ENCODE measurements at regions not wholly inside any gene's neighbourhood (a gene's known extent, or its start where the extent isn't known, plus 50 kb on each side); places are given as distances from the start of the nearest gene placed in this dataset.

GRCh38 chr6:141551318-141551717 is 581.4 kb upstream of the GJE1 start:
- Histone ChIP-seq H3K27ac (ENCODE audit: low read depth, low read length) (no peak overlapping the region), H3K9me3 (ENCODE audit: control insufficient read depth, low read length) (peaks cover 17% of the 10 kb centered on the region), H3K36me3 (ENCODE audit: control insufficient read depth, insufficient read depth, low read length) (no peaks in the 10 kb centered on the region), H3K4me3 (ENCODE audit: low read length) (no peak overlapping the region), H3K27me3 (ENCODE audit: control insufficient read depth, insufficient read depth, low read length, poor library complexity, severe bottlenecking) (no peaks in the 10 kb centered on the region), H3K9ac (ENCODE audit: extremely low read depth, low read length, poor library complexity, severe bottlenecking) (no peak overlapping the region), H3K4me1 (ENCODE audit: control insufficient read depth, insufficient read depth, low read length) (no peaks in the 10 kb centered on the region)
- Mint-ChIP-seq H3K4me3 (no peak overlapping the region), H3K4me1 (no peaks in the 10 kb centered on the region), H3K36me3 (ENCODE audit: low read depth) (peaks cover 2% of the 10 kb centered on the region), H3K9me3 (peaks cover 17% of the 10 kb centered on the region), H3K27ac (no peak overlapping the region), H3K27me3 (ENCODE audit: insufficient read depth) (no peaks in the 10 kb centered on the region)
- TF ChIP-seq, protein P1, sequence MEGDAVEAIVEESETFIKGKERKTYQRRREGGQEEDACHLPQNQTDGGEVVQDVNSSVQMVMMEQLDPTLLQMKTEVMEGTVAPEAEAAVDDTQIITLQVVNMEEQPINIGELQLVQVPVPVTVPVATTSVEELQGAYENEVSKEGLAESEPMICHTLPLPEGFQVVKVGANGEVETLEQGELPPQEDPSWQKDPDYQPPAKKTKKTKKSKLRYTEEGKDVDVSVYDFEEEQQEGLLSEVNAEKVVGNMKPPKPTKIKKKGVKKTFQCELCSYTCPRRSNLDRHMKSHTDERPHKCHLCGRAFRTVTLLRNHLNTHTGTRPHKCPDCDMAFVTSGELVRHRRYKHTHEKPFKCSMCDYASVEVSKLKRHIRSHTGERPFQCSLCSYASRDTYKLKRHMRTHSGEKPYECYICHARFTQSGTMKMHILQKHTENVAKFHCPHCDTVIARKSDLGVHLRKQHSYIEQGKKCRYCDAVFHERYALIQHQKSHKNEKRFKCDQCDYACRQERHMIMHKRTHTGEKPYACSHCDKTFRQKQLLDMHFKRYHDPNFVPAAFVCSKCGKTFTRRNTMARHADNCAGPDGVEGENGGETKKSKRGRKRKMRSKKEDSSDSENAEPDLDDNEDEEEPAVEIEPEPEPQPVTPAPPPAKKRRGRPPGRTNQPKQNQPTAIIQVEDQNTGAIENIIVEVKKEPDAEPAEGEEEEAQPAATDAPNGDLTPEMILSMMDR (conservative IDR thresholded peaks at IDR 0.05) = no peak
- 90% methylated on average over 2 of the region's 2 CpGs; no CpG with 5 or more reads in 1 of the 2 experiments for WGBS, 2 experiments (ENCODE audit: insufficient coverage in 1 of 2, insufficient read length in 1 of 2)
- DNase-seq = no peak

DNA sequence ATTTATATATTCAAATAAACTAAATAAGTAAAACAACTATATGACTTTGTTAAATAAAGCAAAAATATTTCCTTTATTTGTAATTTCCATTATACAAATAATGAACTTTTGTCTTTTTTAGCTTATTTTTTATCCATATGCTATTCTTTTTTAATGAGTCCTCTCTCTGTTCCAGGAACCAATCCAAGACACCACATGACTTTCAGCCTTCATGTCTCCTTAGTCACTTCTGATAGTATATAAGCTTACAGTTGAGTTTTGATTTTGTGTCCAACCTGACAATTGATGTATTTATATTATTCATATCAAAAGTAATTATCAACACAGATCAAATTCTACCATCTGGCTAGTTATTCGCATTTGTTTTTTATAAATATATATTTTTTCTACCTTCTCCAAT is 582.3 kb upstream of the GJE1 start:
- H3K4me3 Mint-ChIP-seq = no peak overlapping the region
- Histone ChIP-seq H3K27ac (ENCODE audit: low read depth, low read length) (no peak overlapping the region), H3K9me3 (ENCODE audit: control insufficient read depth, low read length) (peaks cover 17% of the 10 kb centered on the region), H3K27me3 (ENCODE audit: control insufficient read depth, insufficient read depth, low read length, poor library complexity, severe bottlenecking) (no peaks in the 10 kb centered on the region), H3K4me3 (ENCODE audit: low read length) (no peak overlapping the region), H3K36me3 (ENCODE audit: control insufficient read depth, insufficient read depth, low read length) (no peaks in the 10 kb centered on the region), H3K4me1 (ENCODE audit: control insufficient read depth, insufficient read depth, low read length) (no peaks in the 10 kb centered on the region), H3K9ac (ENCODE audit: extremely low read depth, low read length, poor library complexity, severe bottlenecking) (no peak overlapping the region)
- no peaks in the 10 kb centered on the region for H3K4me1 Mint-ChIP-seq
- H3K9me3 Mint-ChIP-seq = peaks cover 17% of the 10 kb centered on the region
- H3K27me3 Mint-ChIP-seq (ENCODE audit: insufficient read depth) = no peaks in the 10 kb centered on the region
- DNase-seq = no peak
- peaks cover 2% of the 10 kb centered on the region for H3K36me3 Mint-ChIP-seq (ENCODE audit: low read depth)
- no peak overlapping the region for H3K27ac Mint-ChIP-seq
- WGBS, 2 experiments (ENCODE audit: insufficient coverage in 1 of 2, insufficient read length in 1 of 2) = no CpG with 5 or more reads among the region's 1 CpG
- TF ChIP-seq, protein P1 (conservative IDR thresholded peaks at IDR 0.05) = no peak

DNA sequence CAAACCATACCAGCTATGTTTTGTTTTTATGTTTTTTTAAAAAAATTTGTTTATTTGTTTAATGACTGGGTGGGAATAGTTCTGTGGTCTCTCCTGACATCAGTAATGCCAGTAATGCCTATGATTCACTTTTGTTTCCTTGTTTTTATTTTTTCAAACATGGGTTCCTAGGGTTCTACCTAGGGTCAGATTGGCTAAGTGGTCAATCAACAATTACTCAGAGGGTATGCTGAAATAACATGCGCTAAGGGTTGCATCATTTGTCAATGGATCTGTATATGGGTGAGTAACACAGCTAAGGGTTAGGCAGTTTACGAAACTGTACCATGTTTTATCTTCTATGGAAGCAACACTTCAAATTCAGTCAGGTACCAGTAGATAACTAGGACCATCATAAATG is 583.8 kb upstream of the GJE1 start:
- Histone ChIP-seq H3K4me3 (ENCODE audit: low read length) (no peak overlapping the region), H3K9ac (ENCODE audit: extremely low read depth, low read length, poor library complexity, severe bottlenecking) (no peak overlapping the region), H3K4me1 (ENCODE audit: control insufficient read depth, insufficient read depth, low read length) (no peaks in the 10 kb centered on the region), H3K27ac (ENCODE audit: low read depth, low read length) (no peak overlapping the region), H3K27me3 (ENCODE audit: control insufficient read depth, insufficient read depth, low read length, poor library complexity, severe bottlenecking) (no peaks in the 10 kb centered on the region), H3K36me3 (ENCODE audit: control insufficient read depth, insufficient read depth, low read length) (no peaks in the 10 kb centered on the region), H3K9me3 (ENCODE audit: control insufficient read depth, low read length) (peaks cover 17% of the 10 kb centered on the region)
- TF ChIP-seq, protein P1 (conservative IDR thresholded peaks at IDR 0.05) = no peak
- H3K36me3 Mint-ChIP-seq (ENCODE audit: low read depth) = peaks cover 2% of the 10 kb centered on the region
- no peak overlapping the region for H3K4me3 Mint-ChIP-seq
- DNase-seq = no peak
- WGBS, 2 experiments (ENCODE audit: insufficient coverage in 1 of 2, insufficient read length in 1 of 2) = 57 to 73% methylated on average over 1 to 2 of the region's 2 CpGs
- no peaks in the 10 kb centered on the region for H3K4me1 Mint-ChIP-seq
- peaks cover 17% of the 10 kb centered on the region for H3K9me3 Mint-ChIP-seq
- no peaks in the 10 kb centered on the region for H3K27me3 Mint-ChIP-seq (ENCODE audit: insufficient read depth)
- H3K27ac Mint-ChIP-seq = no peak overlapping the region

Data from endodermal cell (in vitro differentiated cells).